Activated CD4-positive, alpha-beta T cell treated with anti-CD3 and anti-CD28 coated beads for 36 hours (primary cell): ENCODE measurements at regions not wholly inside any gene's neighbourhood (a gene's known extent, or its start where the extent isn't known, plus 50 kb on each side); places are given as distances from the start of the nearest gene placed in this dataset.

Experiments used
- ATAC-seq: fragments of 200-7000 bp; cut with Tn5 transposase; one replicate; pipeline ENCODE4 v1.10.0; 2021; ENCODE audit warnings: mild to moderate bottlenecking, moderate library complexity
- CTCF ChIA-PET: fragments of 350-600 bp; sonication (Branson Sonifier 250); formaldehyde crosslinking; loops from one replicate; lab custom pipeline; 2021; ENCODE audit warnings: antibody characterized with exemption; lab: Charles Lee
- POLR2A ChIA-PET: fragments of 350-600 bp; sonication (Branson Sonifier 250); formaldehyde crosslinking; loops from one replicate; lab custom pipeline; 2021; ENCODE audit warnings: antibody characterized with exemption, inconsistent platforms; lab: Charles Lee
- DNase-seq: peaks from one replicate; pipeline ENCODE4 v3.0.0-alpha.2; 2020
- H3K27ac Mint-ChIP-seq: one replicate; pipeline ENCODE4 v1.8.0; 2021; ENCODE audit warnings: mixed read lengths
- H3K27me3 Mint-ChIP-seq: one replicate; pipeline ENCODE4 v1.8.0; 2021; ENCODE audit warnings: mixed read lengths
- H3K36me3 Mint-ChIP-seq: one replicate; pipeline ENCODE4 v1.8.0; 2021; ENCODE audit warnings: low read depth, mixed read lengths
- H3K4me1 Mint-ChIP-seq: one replicate; pipeline ENCODE4 v1.8.0; 2021; ENCODE audit warnings: mixed read lengths
- H3K4me3 Mint-ChIP-seq: one replicate; pipeline ENCODE4 v1.8.0; 2021; ENCODE audit warnings: mild to moderate bottlenecking, moderate library complexity, mixed read lengths
- H3K9me3 Mint-ChIP-seq: one replicate; pipeline ENCODE4 v1.8.0; 2021; ENCODE audit warnings: low read depth, mixed read lengths
- intact Hi-C, 2 experiments: fragments of 100-400 bp; cut with DNase I in 1 of 2; cut with micrococcal nuclease in 1 of 2; formaldehyde crosslinking; loops; one replicate each; pipeline versions ENCODE4 v1.14.2 to v1.15.1; 2022 to 2024; cut with DNase I, micrococcal nuclease

- intact Hi-C loops = no loop called here
- no peak overlapping the region for H3K4me3 Mint-ChIP-seq
- CTCF ChIA-PET = no interaction called here
- H3K36me3 Mint-ChIP-seq = no peaks in the 10 kb centered on the region
- DNase-seq (no peak), ATAC-seq (no peak)
- H3K27ac Mint-ChIP-seq = no peak overlapping the region
- peaks cover 4% of the 10 kb centered on the region for H3K27me3 Mint-ChIP-seq
- H3K4me1 Mint-ChIP-seq = no peaks in the 10 kb centered on the region
- POLR2A ChIA-PET = no interaction called here
- H3K9me3 Mint-ChIP-seq = no peaks in the 10 kb centered on the region
Observed at GRCh38 chr3:40858364-40859115, 333.8 kb downstream of the ZNF621 start.

- Mint-ChIP-seq H3K36me3 (no peaks in the 10 kb centered on the region), H3K27ac (no peak overlapping the region), H3K27me3 (peaks cover 4% of the 10 kb centered on the region), H3K9me3 (no peaks in the 10 kb centered on the region), H3K4me1 (no peaks in the 10 kb centered on the region), H3K4me3 (no peak overlapping the region)
- DNase-seq (no peak), ATAC-seq (no peak)
- ChIA-PET CTCF (no interaction called here), POLR2A (no interaction called here)
- intact Hi-C loops = no loop called here
Observed at GRCh38 chr3:40862946-40863345, 336.4 kb upstream of the CTNNB1 start.

- no peak for DNase-seq
- intact Hi-C loops = no loop called here
- Mint-ChIP-seq H3K27me3 (peaks cover 4% of the 10 kb centered on the region), H3K9me3 (no peaks in the 10 kb centered on the region), H3K4me3 (no peak overlapping the region), H3K4me1 (no peaks in the 10 kb centered on the region), H3K27ac (no peak overlapping the region), H3K36me3 (no peaks in the 10 kb centered on the region)
- ChIA-PET CTCF (no interaction called here), POLR2A (no interaction called here)
- ATAC-seq = no peak
Observed at GRCh38 chr3:40864146-40864782, 335.0 kb upstream of the CTNNB1 start.

GRCh38 chr3:40864915-40865314 lies 334.4 kb upstream of the CTNNB1 start:
- no peak for DNase-seq
- H3K27ac Mint-ChIP-seq = no peak overlapping the region
- peaks cover 4% of the 10 kb centered on the region for H3K27me3 Mint-ChIP-seq
- no peak for ATAC-seq
- H3K36me3 Mint-ChIP-seq = no peaks in the 10 kb centered on the region
- H3K4me3 Mint-ChIP-seq = no peak overlapping the region
- no peaks in the 10 kb centered on the region for H3K9me3 Mint-ChIP-seq
- ChIA-PET POLR2A (no interaction called here), CTCF (interaction anchor here (0.8 kb wide), 1 partner anchor 25 kb away, joined by 3 read pairs; no protein-coding TSS in a partner anchor)
- H3K4me1 Mint-ChIP-seq = no peaks in the 10 kb centered on the region
- intact Hi-C loops = no loop called here

- peaks cover 6% of the 10 kb centered on the region for H3K27me3 Mint-ChIP-seq
- ATAC-seq (no peak), DNase-seq (no peak)
- ChIA-PET POLR2A (no interaction called here), CTCF (no interaction called here)
- no peaks in the 10 kb centered on the region for H3K36me3 Mint-ChIP-seq
- no peaks in the 10 kb centered on the region for H3K9me3 Mint-ChIP-seq
- no peak overlapping the region for H3K4me3 Mint-ChIP-seq
- H3K4me1 Mint-ChIP-seq = no peaks in the 10 kb centered on the region
- intact Hi-C loops = no loop called here
- no peak overlapping the region for H3K27ac Mint-ChIP-seq
Observed at GRCh38 chr3:40867797-40868196, 331.5 kb upstream of the CTNNB1 start.

- H3K4me1 Mint-ChIP-seq = no peaks in the 10 kb centered on the region
- ATAC-seq = no peak
- intact Hi-C loops = no loop called here
- ChIA-PET CTCF (interaction anchor here (0.7 kb wide), 1 partner anchor 289 kb away, joined by 3 read pairs; no protein-coding TSS in a partner anchor), POLR2A (no interaction called here)
- H3K27me3 Mint-ChIP-seq = peaks cover 2% of the 10 kb centered on the region
- no peak for DNase-seq
- no peaks in the 10 kb centered on the region for H3K9me3 Mint-ChIP-seq
- H3K4me3 Mint-ChIP-seq = no peak overlapping the region
- H3K27ac Mint-ChIP-seq = no peak overlapping the region
- no peaks in the 10 kb centered on the region for H3K36me3 Mint-ChIP-seq
Observed at GRCh38 chr3:40869013-40869412, 330.3 kb upstream of the CTNNB1 start.

- Mint-ChIP-seq H3K9me3 (no peaks in the 10 kb centered on the region), H3K4me3 (no peak overlapping the region), H3K27me3 (peaks cover 2% of the 10 kb centered on the region), H3K4me1 (no peaks in the 10 kb centered on the region), H3K36me3 (no peaks in the 10 kb centered on the region), H3K27ac (no peak overlapping the region)
- DNase-seq (no peak), ATAC-seq (no peak)
- ChIA-PET CTCF (interaction anchor here (0.7 kb wide), 1 partner anchor 304 kb away, joined by 3 read pairs; no protein-coding TSS in a partner anchor), POLR2A (no interaction called here)
- intact Hi-C loops = no loop called here
Observed at GRCh38 chr3:40869939-40870338, 329.4 kb upstream of the CTNNB1 start.

- no peaks in the 10 kb centered on the region for H3K9me3 Mint-ChIP-seq
- intact Hi-C loops = no loop called here
- H3K36me3 Mint-ChIP-seq = no peaks in the 10 kb centered on the region
- ChIA-PET POLR2A (no interaction called here), CTCF (interaction anchor here (0.6 kb wide), 1 partner anchor 117 kb away, joined by 3 read pairs; no protein-coding TSS in a partner anchor)
- H3K27me3 Mint-ChIP-seq = peaks cover 2% of the 10 kb centered on the region
- H3K27ac Mint-ChIP-seq = no peak overlapping the region
- H3K4me1 Mint-ChIP-seq = no peaks in the 10 kb centered on the region
- H3K4me3 Mint-ChIP-seq = no peak overlapping the region
- DNase-seq = no peak
- ATAC-seq = no peak
Observed at GRCh38 chr3:40871394-40871793, 327.9 kb upstream of the CTNNB1 start.

GRCh38 chr3:40872258-40872920 lies 326.9 kb upstream of the CTNNB1 start:
- intact Hi-C loops = no loop called here
- ChIA-PET POLR2A (interaction anchor here (0.6 kb wide), 1 partner anchor 24 kb away, joined by 3 read pairs; no protein-coding TSS in a partner anchor), CTCF (interaction anchor here (0.6 to 1.0 kb wide), 2 partner anchors 39 to 116 kb away, joined by 3 read pairs; no protein-coding TSS in a partner anchor)
- no peaks in the 10 kb centered on the region for H3K9me3 Mint-ChIP-seq
- no peaks in the 10 kb centered on the region for H3K4me1 Mint-ChIP-seq
- no peak overlapping the region for H3K27ac Mint-ChIP-seq
- DNase-seq (no peak), ATAC-seq (no peak)
- peaks cover 2% of the 10 kb centered on the region for H3K27me3 Mint-ChIP-seq
- no peak overlapping the region for H3K4me3 Mint-ChIP-seq
- no peaks in the 10 kb centered on the region for H3K36me3 Mint-ChIP-seq

GRCh38 chr3:40873476-40873875 lies 325.8 kb upstream of the CTNNB1 start:
- Mint-ChIP-seq H3K4me3 (no peak overlapping the region), H3K36me3 (no peaks in the 10 kb centered on the region), H3K27ac (no peak overlapping the region), H3K4me1 (no peaks in the 10 kb centered on the region), H3K9me3 (no peaks in the 10 kb centered on the region), H3K27me3 (peaks cover 2% of the 10 kb centered on the region)
- DNase-seq (no peak), ATAC-seq (no peak)
- CTCF ChIA-PET = no interaction called here
- intact Hi-C loops = no loop called here
- POLR2A ChIA-PET = no interaction called here

- Mint-ChIP-seq H3K4me1 (no peaks in the 10 kb centered on the region), H3K9me3 (no peaks in the 10 kb centered on the region), H3K27ac (no peak overlapping the region), H3K36me3 (no peaks in the 10 kb centered on the region), H3K27me3 (peaks cover 2% of the 10 kb centered on the region), H3K4me3 (no peak overlapping the region)
- DNase-seq = no peak
- ChIA-PET POLR2A (no interaction called here), CTCF (no interaction called here)
- intact Hi-C loops = no loop called here
- ATAC-seq = no peak
Observed at GRCh38 chr3:40873934-40874699, 325.2 kb upstream of the CTNNB1 start.
